ENCODE measurements at regions not wholly inside any gene's neighbourhood (a gene's known extent, or its start where the extent isn't known, plus 50 kb on each side); places are given as distances from the start of the nearest gene placed in this dataset.

GRCh38 chr22:49604732-49605302 lies 222.9 kb downstream of the BRD1 start:
- intact Hi-C loops (cut with micrococcal nuclease), result no loop called here
- peaks cover 0 to 8% of the 10 kb centered on the region in 2 experiments; a peak in 2 of 4 replicates for H3K36me3 ChIP-seq (ENCODE audit: control insufficient read depth in 1 of 2, insufficient read depth in 2 of 2, low read length in 2 of 2)
- H3K27me3 ChIP-seq (ENCODE audit: insufficient read depth, low read length), result no peaks in the 10 kb centered on the region
- H3K4me1 ChIP-seq (ENCODE audit: control insufficient read depth in 1 of 2, insufficient read depth in 2 of 2, low read length in 2 of 2), result no peaks in the 10 kb centered on the region
- POLR2A ChIA-PET, result no interaction called here
- H3K27ac ChIP-seq (ENCODE audit: low read depth, low read length), result no peak overlapping the region
- no peak for DNase-seq (ENCODE audit: low read depth, low spot score)
- no peaks in the 10 kb centered on the region for H3K9me3 ChIP-seq (ENCODE audit: control insufficient read depth in 1 of 2, insufficient read depth in 1 of 2, low read depth in 1 of 2, low read length in 2 of 2)
- peaks cover 90% of the 10 kb centered on the region for H3K79me2 ChIP-seq (ENCODE audit: insufficient read depth, low read length)
- H3K9me2 ChIP-seq (ENCODE audit: insufficient read depth), result no peaks in the 10 kb centered on the region
- RAD21 ChIA-PET (ENCODE audit: low non-redundant PET in 1 of 2, low total read pairs in 2 of 2, uncharacterized antibody in 2 of 2, unreplicated experiment in 2 of 2), result no interaction called here
- H3K9ac ChIP-seq (ENCODE audit: low read length), result no peak overlapping the region
- BruUV-seq (replicated peaks), result no TSS peak
- H4K20me1 ChIP-seq (ENCODE audit: insufficient read depth), result no peaks in the 10 kb centered on the region
- TF ChIP-seq RAD21 (IDR thresholded peaks at IDR 0.05; ENCODE audit: low read depth), result peak; percentile 20; the same call in 1 of the 2 replicates
- TF ChIP-seq EZH2phosphoT487 (IDR thresholded peaks at IDR 0.05; ENCODE audit: borderline replicate concordance), result no peak
- peak in 1 of 3 experiments; percentile 12; a peak in 1 of 6 replicates for TF ChIP-seq CTCF (IDR thresholded peaks at IDR 0.05 in 2 of 3, conservative IDR thresholded peaks at IDR 0.05 in 1 of 3; ENCODE audit: borderline replicate concordance in 1 of 3, insufficient read depth in 1 of 3, low read depth in 2 of 3, low read length in 2 of 3)
- no peak for TF ChIP-seq ATF3 (IDR thresholded peaks at IDR 0.05)
- no peak for TF ChIP-seq EGR1 (IDR thresholded peaks at IDR 0.05; ENCODE audit: low read depth)
- CTCF ChIA-PET, result no interaction called here
- ATAC-seq, result no peak
- no peak overlapping the region for H2AFZ ChIP-seq (ENCODE audit: low read depth, low read length, poor library complexity, severe bottlenecking)
- H3K4me3 ChIP-seq (replicated peaks in 1 of 2; ENCODE audit: low read depth in 1 of 2, low read length in 2 of 2), result no peak overlapping the region
- no peak overlapping the region for H3K4me2 ChIP-seq (ENCODE audit: low read length)

DNA sequence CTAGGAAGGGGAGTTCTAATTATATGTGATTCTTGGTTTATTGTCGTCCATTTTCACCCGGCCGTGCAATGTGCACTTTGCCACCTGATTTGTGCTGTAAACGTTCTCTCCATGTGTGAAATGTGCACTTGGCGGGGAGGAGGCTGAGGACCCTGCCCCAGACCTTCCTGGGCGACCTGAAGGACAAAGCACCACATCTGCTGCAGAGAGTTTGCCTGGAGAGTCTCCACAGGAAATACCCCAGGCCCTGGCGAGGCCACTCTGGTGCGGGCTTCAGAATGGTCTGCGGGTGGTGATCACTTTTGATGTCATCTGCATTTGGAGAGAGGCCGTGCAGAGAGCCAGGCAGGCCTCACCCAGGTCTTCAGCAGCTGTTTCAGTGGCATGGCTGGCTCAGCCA lies 224.7 kb downstream of the BRD1 start:
- CTCF ChIA-PET, result no interaction called here
- no peak for DNase-seq (ENCODE audit: low read depth, low spot score)
- Histone ChIP-seq H3K9me3 (ENCODE audit: control insufficient read depth in 1 of 2, insufficient read depth in 1 of 2, low read depth in 1 of 2, low read length in 2 of 2) (no peaks in the 10 kb centered on the region), H4K20me1 (ENCODE audit: insufficient read depth) (no peaks in the 10 kb centered on the region), H3K36me3 (ENCODE audit: control insufficient read depth in 1 of 2, insufficient read depth in 2 of 2, low read length in 2 of 2) (0 out of 4 replicates have a peak, but pooled peaks cover 0 to 4% of the 10 kb centered on the region in 2 experiments), H3K9ac (ENCODE audit: low read length) (no peak overlapping the region), H3K4me3 (replicated peaks in 1 of 2; ENCODE audit: low read depth in 1 of 2, low read length in 2 of 2) (no peak overlapping the region), H3K79me2 (ENCODE audit: insufficient read depth, low read length) (peaks cover 78% of the 10 kb centered on the region), H3K4me1 (ENCODE audit: control insufficient read depth in 1 of 2, insufficient read depth in 2 of 2, low read length in 2 of 2) (no peaks in the 10 kb centered on the region), H3K9me2 (ENCODE audit: insufficient read depth) (no peaks in the 10 kb centered on the region), H3K27ac (ENCODE audit: low read depth, low read length) (no peak overlapping the region), H2AFZ (ENCODE audit: low read depth, low read length, poor library complexity, severe bottlenecking) (no peak overlapping the region), H3K27me3 (ENCODE audit: insufficient read depth, low read length) (no peaks in the 10 kb centered on the region), H3K4me2 (ENCODE audit: low read length) (no peak overlapping the region)
- POLR2A ChIA-PET, result no interaction called here
- RAD21 ChIA-PET (ENCODE audit: low non-redundant PET in 1 of 2, low total read pairs in 2 of 2, uncharacterized antibody in 2 of 2, unreplicated experiment in 2 of 2), result no interaction called here
- intact Hi-C loops (cut with micrococcal nuclease), result no loop called here
- BruUV-seq (replicated peaks), result no TSS peak
- no peak for ATAC-seq
- TF ChIP-seq REST (IDR thresholded peaks at IDR 0.05; ENCODE audit: low read depth) (no peak), FOSL1 (IDR thresholded peaks at IDR 0.05; ENCODE audit: low read depth) (no peak), ATF3 (IDR thresholded peaks at IDR 0.05) (no peak), SP1 (IDR thresholded peaks at IDR 0.05; ENCODE audit: low read depth) (no peak), EGR1 (IDR thresholded peaks at IDR 0.05; ENCODE audit: low read depth) (no peak), ZBTB33 (IDR thresholded peaks at IDR 0.05; ENCODE audit: extremely low read depth, insufficient replicate concordance, low read length) (no peak), EZH2 (IDR thresholded peaks at IDR 0.05) (no peak), EZH2phosphoT487 (IDR thresholded peaks at IDR 0.05; ENCODE audit: borderline replicate concordance) (no peak)
